Smooth muscle cell (in vitro differentiated cells): ENCODE measurements at regions not wholly inside any gene's neighbourhood (a gene's known extent, or its start where the extent isn't known, plus 50 kb on each side); places are given as distances from the start of the nearest gene placed in this dataset.
"Not testable (repeated sequence)": the region's sequence is repeated elsewhere in the genome, so short reads cannot be mapped to it uniquely, and the experiment has no call there.

Experiments
- DNase-seq: peaks from one replicate; lab custom pipeline; 2025; ENCODE audit not compliant: unreplicated experiment; lab: John Stamatoyannopoulos, UW
- H2AFZ ChIP-seq: fragments of 200-600 bp; sonication (generic); 2 replicates; pipeline ENCODE4 v1.6.0; 2016; ENCODE audit warnings: antibody characterized with exemption, low read depth, mild to moderate bottlenecking
- H3F3A ChIP-seq: fragments of 200-600 bp; sonication (generic); 2 replicates; pipeline ENCODE4 v1.6.0; 2017; ENCODE audit warnings: antibody characterized with exemption, low read depth
- H3K27ac ChIP-seq: fragments of 200-600 bp; sonication (generic); 2 replicates; pipeline ENCODE4 v1.5.1; 2016; ENCODE audit warnings: low read depth, mild to moderate bottlenecking
- H3K27me3 ChIP-seq: fragments of 200-600 bp; sonication (generic); 2 replicates; pipeline ENCODE4 v1.6.1; 2016; ENCODE audit warnings: low read depth, mild to moderate bottlenecking
- H3K36me3 ChIP-seq: fragments of 200-600 bp; sonication (generic); 2 replicates; pipeline ENCODE4 v1.5.1; 2016; ENCODE audit warnings: low read depth
- H3K4me1 ChIP-seq: fragments of 200-600 bp; sonication (generic); 2 replicates; pipeline ENCODE4 v1.5.1; 2016; ENCODE audit warnings: low read depth
- H3K4me2 ChIP-seq: fragments of 200-600 bp; sonication (generic); 2 replicates; pipeline ENCODE4 v1.6.0; 2016; ENCODE audit warnings: mild to moderate bottlenecking
- H3K4me3 ChIP-seq: fragments of 200-600 bp; sonication (generic); 2 replicates; pipeline ENCODE4 v1.5.1; 2016; ENCODE audit warnings: mild to moderate bottlenecking
- H3K79me2 ChIP-seq: fragments of 200-600 bp; sonication (generic); 2 replicates; pipeline ENCODE4 v1.6.0; 2016; ENCODE audit warnings: low read depth, mild to moderate bottlenecking
- H3K9ac ChIP-seq: fragments of 200-600 bp; sonication (generic); 2 replicates; pipeline ENCODE4 v1.6.0; 2016; ENCODE audit warnings: low read depth
- H3K9me3 ChIP-seq: fragments of 200-600 bp; sonication (generic); replicated peaks from 2 replicates; pipeline ENCODE4 v1.5.1; 2016; ENCODE audit warnings: low read depth
- H4K20me1 ChIP-seq: fragments of 200-600 bp; sonication (generic); 2 replicates; pipeline ENCODE4 v1.6.0; 2016; ENCODE audit warnings: low read depth
- WGBS: methylation state at CpG from one replicate; pipeline ENCODE4 v1.1.7; 2016; ENCODE audit warnings: low lambda C conversion rate; 5-methylcytosine and 5-hydroxymethylcytosine counted together
- TF ChIP-seq, protein P1 (sequence below): fragments of 200-600 bp; sonication (generic); IDR thresholded peaks from 2 replicates; pipeline ENCODE4 v1.5.1; 2017; ENCODE audit warnings: borderline replicate concordance, mild to moderate bottlenecking, antibody characterized with exemption; ENCODE audit not compliant: insufficient read depth, poor library complexity, severe bottlenecking

DNA sequence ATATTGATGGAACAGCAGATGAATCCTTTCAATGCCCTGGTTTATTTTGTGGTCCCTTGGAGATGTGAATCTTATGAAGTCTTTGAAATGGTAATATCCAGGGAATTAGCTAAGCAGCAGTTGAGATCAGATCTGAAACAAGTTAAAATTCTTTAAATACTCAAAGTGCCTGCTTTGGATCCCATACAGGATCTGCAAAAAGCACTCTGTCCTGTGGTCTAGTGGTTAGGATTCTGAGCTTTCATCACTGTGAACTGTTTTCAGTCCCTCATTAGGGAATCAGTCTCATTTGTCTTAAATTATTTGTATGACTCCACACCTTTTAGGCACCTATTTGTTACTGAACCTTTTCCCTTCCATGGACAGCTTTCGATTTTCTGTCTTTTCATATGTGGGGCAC, 215.2 kb upstream of the TGIF2LX start:
- not testable (repeated sequence) for H3F3A ChIP-seq, H2AFZ ChIP-seq, DNase-seq, H4K20me1 ChIP-seq, H3K79me2 ChIP-seq, H3K9me3 ChIP-seq, H3K36me3 ChIP-seq, H3K9ac ChIP-seq, H3K27me3 ChIP-seq, H3K4me3 ChIP-seq, H3K4me1 ChIP-seq, H3K4me2 ChIP-seq, H3K27ac ChIP-seq
- WGBS = no CpG with 5 or more reads among the region's 1 CpG

DNA sequence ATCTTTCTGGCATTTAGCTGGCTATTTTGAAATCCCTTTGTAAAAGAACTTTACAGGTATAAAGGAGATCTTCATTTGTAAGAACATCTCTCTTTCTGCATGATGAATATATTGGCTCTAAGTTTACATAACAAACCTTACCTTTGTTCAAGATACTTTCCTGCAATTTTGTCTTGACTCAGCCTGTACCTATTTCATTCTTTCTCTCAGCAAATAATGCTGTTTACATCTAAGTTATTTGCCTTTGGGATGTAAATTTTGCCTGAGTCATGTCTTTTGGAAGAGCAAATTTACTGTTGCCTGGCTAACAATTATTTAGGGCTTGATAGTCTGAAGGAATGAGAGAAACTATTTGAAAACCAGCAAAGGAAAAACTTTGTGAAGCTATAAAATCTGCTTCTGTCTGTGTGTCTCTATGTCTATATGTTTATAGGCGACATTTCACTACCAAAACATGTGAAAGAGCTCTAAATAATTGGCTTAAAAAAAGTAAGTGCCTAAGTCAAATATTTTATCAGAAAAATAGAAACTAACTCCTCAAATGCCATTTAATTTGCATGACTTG, 214.3 kb upstream of the TGIF2LX start:
- not testable (repeated sequence) for DNase-seq, H2AFZ ChIP-seq
- 12% methylated on average over 1 of the region's 1 CpG for WGBS

DNA sequence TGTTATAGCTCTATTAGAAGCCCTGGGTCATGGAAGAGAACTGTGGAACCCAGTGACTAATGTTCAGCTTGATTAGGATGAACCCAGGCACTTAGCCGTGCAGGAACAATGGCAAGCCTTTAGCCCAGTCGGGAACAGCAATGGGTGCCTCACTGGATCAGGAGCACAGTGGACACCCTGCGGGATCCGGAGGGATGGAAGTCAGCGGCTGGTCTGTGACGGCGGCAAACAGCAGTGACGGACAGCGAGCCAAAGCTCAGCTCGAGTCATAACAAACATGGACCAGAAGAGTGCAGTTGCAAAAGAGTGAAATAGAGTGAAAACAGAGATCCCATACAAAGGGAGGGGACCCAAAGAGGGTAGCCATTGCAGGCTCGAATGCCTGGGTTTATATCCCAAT, 187.3 kb upstream of the TGIF2LX start:
- WGBS = 87% methylated on average over 11 of the region's 11 CpGs
- not testable (repeated sequence) for H3K4me2 ChIP-seq, H3K36me3 ChIP-seq, H3F3A ChIP-seq, H3K4me1 ChIP-seq, DNase-seq, H3K79me2 ChIP-seq, H4K20me1 ChIP-seq, H3K27ac ChIP-seq, H2AFZ ChIP-seq, H3K9me3 ChIP-seq, H3K4me3 ChIP-seq, H3K9ac ChIP-seq, H3K27me3 ChIP-seq

More for the DNA sequence above, 214.3 kb upstream of the TGIF2LX start:
- H3K27me3 ChIP-seq, H3K4me3 ChIP-seq, H3K9me3 ChIP-seq, H4K20me1 ChIP-seq, H3K4me1 ChIP-seq, H3K79me2 ChIP-seq, H3K4me2 ChIP-seq, H3F3A ChIP-seq, H3K9ac ChIP-seq, H3K27ac ChIP-seq, H3K36me3 ChIP-seq: not testable (repeated sequence)

DNA sequence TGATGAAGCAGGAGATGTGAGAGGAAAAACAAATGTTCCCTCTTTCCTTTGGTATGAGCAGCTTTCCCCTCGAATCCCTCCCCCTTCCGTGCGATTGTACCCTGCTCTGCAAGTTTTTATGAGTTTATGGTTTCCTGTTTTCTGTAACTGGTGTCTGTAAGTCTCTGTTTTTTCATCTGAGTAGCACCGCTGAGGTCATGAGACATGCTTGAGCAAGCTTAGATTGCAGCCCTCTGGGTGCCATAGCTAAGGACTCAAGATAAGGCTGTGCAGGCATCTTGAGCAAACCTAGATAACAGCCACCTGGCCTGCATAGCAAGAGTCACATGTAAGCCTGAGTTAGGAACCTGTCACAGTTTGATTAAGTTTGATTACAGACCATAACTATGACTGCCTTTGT, 165.2 kb upstream of the TGIF2LX start:
- H4K20me1 ChIP-seq, H3K9me3 ChIP-seq, H3K36me3 ChIP-seq, H3K27ac ChIP-seq, H3K4me2 ChIP-seq, H2AFZ ChIP-seq, DNase-seq, H3K27me3 ChIP-seq, H3K4me3 ChIP-seq, H3K9ac ChIP-seq, H3K4me1 ChIP-seq, H3F3A ChIP-seq, H3K79me2 ChIP-seq: not testable (repeated sequence)
- 66% methylated on average over 4 of the region's 4 CpGs for WGBS

DNA sequence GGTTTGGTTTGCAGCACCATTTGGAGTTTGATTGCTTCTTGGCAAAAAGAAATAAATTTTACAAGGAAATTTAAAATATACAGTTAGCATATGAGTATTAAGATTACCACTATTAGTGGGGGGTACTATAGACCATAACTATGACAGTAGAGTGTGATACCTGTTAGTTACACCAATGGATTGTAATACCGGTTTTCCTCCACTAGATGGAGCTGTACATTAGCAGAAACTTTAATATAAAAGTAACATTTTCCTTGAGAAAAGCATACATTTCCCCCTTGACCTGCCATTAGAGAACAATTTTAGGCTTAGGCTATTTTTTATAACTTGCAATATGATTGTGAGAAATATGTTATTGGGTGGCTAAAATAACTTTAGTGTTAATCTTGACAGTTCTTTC, 163.9 kb upstream of the TGIF2LX start:
- H3F3A ChIP-seq, H3K4me2 ChIP-seq, H3K9ac ChIP-seq, H3K79me2 ChIP-seq, H2AFZ ChIP-seq, H3K4me1 ChIP-seq, DNase-seq, H4K20me1 ChIP-seq, H3K36me3 ChIP-seq, H3K9me3 ChIP-seq, H3K27ac ChIP-seq, H3K4me3 ChIP-seq, H3K27me3 ChIP-seq: not testable (repeated sequence)
- WGBS = 0% methylated on average over 1 of the region's 1 CpG
- TF ChIP-seq, protein P1, sequence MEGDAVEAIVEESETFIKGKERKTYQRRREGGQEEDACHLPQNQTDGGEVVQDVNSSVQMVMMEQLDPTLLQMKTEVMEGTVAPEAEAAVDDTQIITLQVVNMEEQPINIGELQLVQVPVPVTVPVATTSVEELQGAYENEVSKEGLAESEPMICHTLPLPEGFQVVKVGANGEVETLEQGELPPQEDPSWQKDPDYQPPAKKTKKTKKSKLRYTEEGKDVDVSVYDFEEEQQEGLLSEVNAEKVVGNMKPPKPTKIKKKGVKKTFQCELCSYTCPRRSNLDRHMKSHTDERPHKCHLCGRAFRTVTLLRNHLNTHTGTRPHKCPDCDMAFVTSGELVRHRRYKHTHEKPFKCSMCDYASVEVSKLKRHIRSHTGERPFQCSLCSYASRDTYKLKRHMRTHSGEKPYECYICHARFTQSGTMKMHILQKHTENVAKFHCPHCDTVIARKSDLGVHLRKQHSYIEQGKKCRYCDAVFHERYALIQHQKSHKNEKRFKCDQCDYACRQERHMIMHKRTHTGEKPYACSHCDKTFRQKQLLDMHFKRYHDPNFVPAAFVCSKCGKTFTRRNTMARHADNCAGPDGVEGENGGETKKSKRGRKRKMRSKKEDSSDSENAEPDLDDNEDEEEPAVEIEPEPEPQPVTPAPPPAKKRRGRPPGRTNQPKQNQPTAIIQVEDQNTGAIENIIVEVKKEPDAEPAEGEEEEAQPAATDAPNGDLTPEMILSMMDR = peak; percentile 60

DNA sequence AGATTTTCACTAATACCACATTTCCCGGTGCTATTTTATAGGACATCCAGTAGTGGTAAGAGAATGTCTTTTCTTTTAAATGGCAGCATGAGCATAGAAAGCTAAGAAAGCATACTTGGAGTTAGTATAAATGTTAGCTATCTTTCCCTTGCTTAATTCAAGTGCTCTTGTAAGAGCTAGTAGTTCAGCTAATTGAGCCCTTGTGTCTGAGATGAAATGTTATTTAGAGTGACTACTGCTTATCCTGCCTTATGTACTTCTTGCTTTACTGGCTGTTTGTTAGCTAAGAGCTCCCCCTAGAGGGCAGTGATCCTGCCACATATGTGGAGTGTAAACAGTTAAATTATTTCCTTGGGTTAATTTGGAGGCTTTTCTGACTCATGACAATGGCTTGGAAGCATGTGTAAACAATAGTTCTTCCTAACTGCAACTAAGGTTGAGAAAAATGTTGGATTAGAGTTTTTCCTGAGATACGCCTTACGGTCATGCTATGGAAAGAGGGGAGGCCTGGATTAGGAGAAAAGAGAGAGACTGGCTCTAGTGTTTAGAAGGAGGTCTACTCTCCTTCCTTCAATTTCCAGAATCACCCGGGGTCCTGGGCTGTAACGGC, 162.5 kb upstream of the TGIF2LX start:
- H3K36me3 ChIP-seq, H2AFZ ChIP-seq, DNase-seq, H3K27ac ChIP-seq, H4K20me1 ChIP-seq, H3K9ac ChIP-seq, H3K9me3 ChIP-seq, H3K4me1 ChIP-seq, H3K4me2 ChIP-seq, H3K79me2 ChIP-seq, H3F3A ChIP-seq, H3K4me3 ChIP-seq, H3K27me3 ChIP-seq: not testable (repeated sequence)
- WGBS = 74% methylated on average over 5 of the region's 5 CpGs

DNA sequence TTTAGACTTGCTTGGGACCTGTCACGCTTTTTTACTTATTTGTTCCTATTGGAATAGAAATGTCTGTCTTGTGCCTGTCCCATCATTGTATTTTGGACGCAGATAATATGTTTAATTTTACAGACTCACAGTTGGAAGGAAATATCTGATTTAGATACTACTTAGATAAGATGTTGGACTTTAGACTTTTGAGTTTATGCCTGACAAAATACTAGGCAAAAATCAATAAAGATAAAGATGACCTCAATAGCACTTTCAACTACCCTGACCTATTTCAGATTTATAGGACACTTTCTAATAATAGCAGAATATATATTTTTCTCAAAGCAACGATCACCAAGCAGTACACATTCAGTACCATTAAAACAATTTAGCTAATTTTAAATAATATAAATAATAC, 150.1 kb upstream of the TGIF2LX start:
- not testable (repeated sequence) for H3K4me3 ChIP-seq, H3K4me1 ChIP-seq, H3K9me3 ChIP-seq, H3K4me2 ChIP-seq, H3K27me3 ChIP-seq, H3K27ac ChIP-seq, DNase-seq, H3K79me2 ChIP-seq, H3K36me3 ChIP-seq, H4K20me1 ChIP-seq, H3K9ac ChIP-seq, H2AFZ ChIP-seq, H3F3A ChIP-seq
- WGBS = 84% methylated on average over 3 of the region's 3 CpGs

DNA sequence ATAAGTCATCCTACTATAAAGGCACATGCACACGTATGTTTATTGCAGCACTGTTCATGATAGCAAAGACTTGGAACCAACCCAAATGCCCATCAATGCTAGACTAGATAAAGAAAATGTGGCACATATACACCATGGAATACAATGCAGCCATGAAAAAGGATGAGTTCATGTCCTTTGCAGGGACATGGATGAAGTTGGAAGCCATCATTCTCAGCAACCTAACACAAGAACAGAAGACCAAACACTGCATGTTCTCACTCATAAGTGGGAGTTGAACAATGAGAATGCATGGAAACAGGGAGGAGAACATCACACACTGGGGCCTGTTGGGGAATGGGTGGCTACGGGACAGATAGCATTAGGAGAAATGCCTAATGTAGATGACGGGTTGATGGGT, 110.3 kb upstream of the TGIF2LX start:
- H3F3A ChIP-seq, H3K27ac ChIP-seq, DNase-seq, H3K79me2 ChIP-seq, H3K9ac ChIP-seq, H3K36me3 ChIP-seq, H3K4me1 ChIP-seq, H2AFZ ChIP-seq, H3K9me3 ChIP-seq, H3K4me2 ChIP-seq, H3K27me3 ChIP-seq, H4K20me1 ChIP-seq, H3K4me3 ChIP-seq: not testable (repeated sequence)
- 91% methylated on average over 3 of the region's 3 CpGs for WGBS
